Neural progenitor cell (in vitro differentiated cells): ENCODE measurements at regions not wholly inside any gene's neighbourhood (a gene's known extent, or its start where the extent isn't known, plus 50 kb on each side); places are given as distances from the start of the nearest gene placed in this dataset.
"Not testable (repeated sequence)": the region's sequence is repeated elsewhere in the genome, so short reads cannot be mapped to it uniquely, and the experiment has no call there.

Source experiments
- DNase-seq: peaks from one replicate; pipeline ENCODE4 v3.0.0-alpha.2; 2016; ENCODE audit warnings: low spot score
- H2AFZ ChIP-seq: fragments of 200-600 bp; sonication (generic); replicated peaks from 2 replicates; pipeline ENCODE4 v1.6.1; 2016; ENCODE audit warnings: antibody characterized with exemption
- H3F3A ChIP-seq: fragments of 200-600 bp; sonication (generic); 2 replicates; pipeline ENCODE4 v1.6.1; 2016; ENCODE audit warnings: antibody characterized with exemption, low read depth
- H3K27ac ChIP-seq: fragments of 200-600 bp; sonication (generic); 2 replicates; pipeline ENCODE4 v1.5.1; 2016; ENCODE audit warnings: mild to moderate bottlenecking
- H3K27me3 ChIP-seq: fragments of 200-600 bp; sonication (generic); 2 replicates; pipeline ENCODE4 v1.6.1; 2016; ENCODE audit warnings: mild to moderate bottlenecking, moderate library complexity
- H3K36me3 ChIP-seq: fragments of 200-600 bp; sonication (generic); 2 replicates; pipeline ENCODE4 v1.5.1; 2016
- H3K4me1 ChIP-seq: fragments of 200-600 bp; sonication (generic); 2 replicates; pipeline ENCODE4 v1.6.1; 2016; ENCODE audit warnings: mixed run types
- H3K4me2 ChIP-seq: fragments of 200-600 bp; sonication (generic); 2 replicates; pipeline ENCODE4 v1.6.1; 2016
- H3K4me3 ChIP-seq: fragments of 200-600 bp; sonication (generic); 2 replicates; pipeline ENCODE4 v1.5.1; 2016
- H3K79me2 ChIP-seq: fragments of 200-600 bp; sonication (generic); 2 replicates; pipeline ENCODE4 v1.6.1; 2016; ENCODE audit warnings: low read depth
- H3K9ac ChIP-seq: fragments of 200-600 bp; sonication (generic); 2 replicates; pipeline ENCODE4 v1.6.1; 2016
- H3K9me3 ChIP-seq: fragments of 200-600 bp; sonication (generic); 2 replicates; pipeline ENCODE4 v1.5.1; 2016; ENCODE audit warnings: low read depth
- H4K20me1 ChIP-seq: fragments of 200-600 bp; sonication (generic); 2 replicates; pipeline ENCODE4 v1.6.1; 2016; ENCODE audit warnings: low read depth
- H3K27ac Mint-ChIP-seq: 3 replicates; pipeline ENCODE4 v1.8.0; 2021; ENCODE audit warnings: mixed read lengths
- H3K27me3 Mint-ChIP-seq: 2 replicates; pipeline ENCODE4 v1.8.0; 2022; ENCODE audit warnings: low read depth, mild to moderate bottlenecking, inconsistent platforms, moderate library complexity, mixed read lengths; ENCODE audit not compliant: insufficient read depth
- H3K36me3 Mint-ChIP-seq: 3 replicates; pipeline ENCODE4 v1.8.0; 2021; ENCODE audit warnings: mixed read lengths
- H3K4me1 Mint-ChIP-seq: 3 replicates; pipeline ENCODE4 v1.8.0; 2021; ENCODE audit warnings: mixed read lengths
- H3K4me3 Mint-ChIP-seq: 3 replicates; pipeline ENCODE4 v1.8.0; 2021; ENCODE audit warnings: mild to moderate bottlenecking, moderate library complexity, mixed read lengths
- H3K9me3 Mint-ChIP-seq: 3 replicates; pipeline ENCODE4 v1.8.0; 2020; ENCODE audit warnings: mixed read lengths
- CTCF ChIP-seq: fragments of 200-600 bp; sonication (generic); IDR thresholded peaks from 2 replicates; pipeline ENCODE4 v1.5.1; 2017; ENCODE audit warnings: antibody characterized with exemption, mild to moderate bottlenecking
- EZH2 ChIP-seq: fragments of 200-600 bp; sonication (generic); IDR thresholded peaks from 2 replicates; pipeline ENCODE4 v1.6.1; 2017; ENCODE audit warnings: antibody characterized with exemption, mild to moderate bottlenecking, moderate library complexity
- EZH2phosphoT487 ChIP-seq: fragments of 200-600 bp; sonication (generic); IDR thresholded peaks from 2 replicates; pipeline ENCODE4 v1.6.1; 2017; ENCODE audit warnings: antibody characterized with exemption

GRCh38 chr4:52407545-52407944 lies 251.6 kb downstream of the USP46 start:
- Histone ChIP-seq H3K36me3 (no peaks in the 10 kb centered on the region), H3K4me1 (no peaks in the 10 kb centered on the region), H3F3A (no peaks in the 10 kb centered on the region), H4K20me1 (no peaks in the 10 kb centered on the region), H3K79me2 (no peaks in the 10 kb centered on the region), H3K27me3 (no peaks in the 10 kb centered on the region), H3K4me3 (no peak overlapping the region), H2AFZ (no peak overlapping the region), H3K9me3 (no peaks in the 10 kb centered on the region), H3K4me2 (no peak overlapping the region), H3K9ac (no peak overlapping the region), H3K27ac (no peak overlapping the region)
- H3K4me3 Mint-ChIP-seq = no peak overlapping the region
- H3K27ac Mint-ChIP-seq = no peak overlapping the region
- DNase-seq = no peak
- peaks cover 11% of the 10 kb centered on the region for H3K27me3 Mint-ChIP-seq
- peaks cover 21% of the 10 kb centered on the region for H3K9me3 Mint-ChIP-seq
- H3K4me1 Mint-ChIP-seq = peaks cover 19% of the 10 kb centered on the region
- H3K36me3 Mint-ChIP-seq = peaks cover 2% of the 10 kb centered on the region
- TF ChIP-seq EZH2 (no peak), CTCF (no peak), EZH2phosphoT487 (no peak)

GRCh38 chr4:52408032-52408431 lies 251.1 kb downstream of the USP46 start:
- H3K36me3 ChIP-seq = no peaks in the 10 kb centered on the region

GRCh38 chr4:52408471-52408870 lies 250.6 kb downstream of the USP46 start:
- Mint-ChIP-seq H3K27me3 (peaks cover 11% of the 10 kb centered on the region), H3K27ac (no peak overlapping the region), H3K9me3 (peaks cover 26% of the 10 kb centered on the region), H3K4me3 (no peak overlapping the region), H3K36me3 (peaks cover 2% of the 10 kb centered on the region), H3K4me1 (peaks cover 19% of the 10 kb centered on the region)
- H3K9me3 ChIP-seq = no peaks in the 10 kb centered on the region
- TF ChIP-seq EZH2 (no peak), EZH2phosphoT487 (no peak), CTCF (no peak)
- no peak overlapping the region for H2AFZ ChIP-seq
- H3K79me2 ChIP-seq = no peaks in the 10 kb centered on the region
- no peaks in the 10 kb centered on the region for H4K20me1 ChIP-seq
- H3K36me3 ChIP-seq = no peaks in the 10 kb centered on the region
- H3K4me2 ChIP-seq = no peak overlapping the region
- no peak overlapping the region for H3K27ac ChIP-seq
- H3K4me3 ChIP-seq = no peak overlapping the region
- no peak overlapping the region for H3K9ac ChIP-seq
- DNase-seq = no peak
- H3K27me3 ChIP-seq = no peaks in the 10 kb centered on the region
- H3K4me1 ChIP-seq = no peaks in the 10 kb centered on the region
- H3F3A ChIP-seq = no peaks in the 10 kb centered on the region

More at GRCh38 chr4:52408032-52408431, 251.1 kb downstream of the USP46 start:
- Mint-ChIP-seq H3K36me3 (peaks cover 2% of the 10 kb centered on the region), H3K4me1 (peaks cover 19% of the 10 kb centered on the region), H3K27me3 (peaks cover 11% of the 10 kb centered on the region), H3K9me3 (peaks cover 24% of the 10 kb centered on the region), H3K27ac (no peak overlapping the region), H3K4me3 (no peak overlapping the region)
- no peak overlapping the region for H2AFZ ChIP-seq
- no peaks in the 10 kb centered on the region for H3K27me3 ChIP-seq
- no peak for DNase-seq
- H3K79me2 ChIP-seq = no peaks in the 10 kb centered on the region
- no peaks in the 10 kb centered on the region for H3F3A ChIP-seq
- no peaks in the 10 kb centered on the region for H3K4me1 ChIP-seq
- H4K20me1 ChIP-seq = no peaks in the 10 kb centered on the region
- no peaks in the 10 kb centered on the region for H3K9me3 ChIP-seq
- no peak overlapping the region for H3K27ac ChIP-seq
- TF ChIP-seq CTCF (no peak), EZH2 (no peak), EZH2phosphoT487 (no peak)
- no peak overlapping the region for H3K4me2 ChIP-seq
- H3K4me3 ChIP-seq = no peak overlapping the region
- H3K9ac ChIP-seq = no peak overlapping the region

- Mint-ChIP-seq H3K4me1 (peaks cover 19% of the 10 kb centered on the region), H3K27me3 (peaks cover 11% of the 10 kb centered on the region), H3K9me3 (peaks cover 26% of the 10 kb centered on the region)
- not testable (repeated sequence) for H3K27ac Mint-ChIP-seq, H3K27me3 ChIP-seq, H3K4me3 Mint-ChIP-seq, H4K20me1 ChIP-seq, DNase-seq, H3F3A ChIP-seq, H2AFZ ChIP-seq, H3K36me3 ChIP-seq, H3K9ac ChIP-seq, H3K9me3 ChIP-seq, H3K79me2 ChIP-seq, H3K36me3 Mint-ChIP-seq, H3K4me3 ChIP-seq, H3K4me1 ChIP-seq, H3K4me2 ChIP-seq, H3K27ac ChIP-seq
Measured at GRCh38 chr4:52409766-52410165, 249.3 kb downstream of the USP46 start.
